Upper lobe of right lung (tissue), 1 donor: ENCODE measurements at regions not wholly inside any gene's neighbourhood (a gene's known extent, or its start where the extent isn't known, plus 50 kb on each side); places are given as distances from the start of the nearest gene placed in this dataset.
"Not testable (repeated sequence)": the region's sequence is repeated elsewhere in the genome, so short reads cannot be mapped to it uniquely, and the experiment has no call there.

Experiments used
- ATAC-seq: fragments of 200-7000 bp; cut with Tn5 transposase; one replicate; pipeline ENCODE4 v1.9.1; 2020; ENCODE audit warnings: mild to moderate bottlenecking, moderate library complexity
- DNase-seq: peaks from one replicate; pipeline ENCODE4 v3.0.0-alpha.2; 2020
- H3K27ac ChIP-seq: fragments of 200-600 bp; one replicate; pipeline ENCODE4 v1.8.0; 2022
- H3K27me3 ChIP-seq: fragments of 200-600 bp; one replicate; pipeline ENCODE4 v1.8.0; 2022; ENCODE audit warnings: mild to moderate bottlenecking
- H3K36me3 ChIP-seq: fragments of 200-600 bp; one replicate; pipeline ENCODE4 v1.8.0; 2022
- H3K4me1 ChIP-seq: fragments of 200-600 bp; one replicate; pipeline ENCODE4 v1.8.0; 2022
- H3K4me3 ChIP-seq: fragments of 200-600 bp; one replicate; pipeline ENCODE4 v1.8.0; 2022; ENCODE audit warnings: mild to moderate bottlenecking
- H3K9me3 ChIP-seq: fragments of 200-600 bp; one replicate; pipeline ENCODE4 v1.8.0; 2022
- CTCF ChIP-seq: fragments of 200-600 bp; IDR thresholded peaks from one replicate; pipeline ENCODE4 v1.8.0; 2022; ENCODE audit warnings: antibody characterized with exemption
- intact Hi-C: fragments of 100-400 bp; cut with DNase I; formaldehyde crosslinking; loops from one replicate; pipeline ENCODE4 v1.11.0; 2022
- donor health status: DM: no; HTN: yes; CAD: no; lungs with severe emphysema.

- H3K36me3 ChIP-seq = no peaks in the 10 kb centered on the region
- DNase-seq (no peak), ATAC-seq (no peak)
- no peaks in the 10 kb centered on the region for H3K27me3 ChIP-seq
- no peak for TF ChIP-seq CTCF
- H3K4me1 ChIP-seq = no peaks in the 10 kb centered on the region
- H3K9me3 ChIP-seq = no peaks in the 10 kb centered on the region
- H3K4me3 ChIP-seq = no peak overlapping the region
- intact Hi-C loops = no loop called here
- no peak overlapping the region for H3K27ac ChIP-seq
Observed at GRCh38 chr13:80074143-80074752, 266.7 kb downstream of the SPRY2 start.

GRCh38 chr13:80072231-80072630, 268.7 kb downstream of the SPRY2 start:
- H3K27ac ChIP-seq = no peak overlapping the region
- ATAC-seq (no peak), DNase-seq (no peak)
- no peaks in the 10 kb centered on the region for H3K27me3 ChIP-seq
- H3K4me1 ChIP-seq = no peaks in the 10 kb centered on the region
- no peak overlapping the region for H3K4me3 ChIP-seq
- no peaks in the 10 kb centered on the region for H3K36me3 ChIP-seq
- no peak for TF ChIP-seq CTCF
- intact Hi-C loops = no loop called here
- H3K9me3 ChIP-seq = no peaks in the 10 kb centered on the region

GRCh38 chr13:80070024-80070703, 270.8 kb downstream of the SPRY2 start:
- ATAC-seq = peak; percentile 40
- intact Hi-C loops = no loop called here
- H3K27me3 ChIP-seq = no peaks in the 10 kb centered on the region
- no peak overlapping the region for H3K27ac ChIP-seq
- TF ChIP-seq CTCF = no peak
- H3K36me3 ChIP-seq = no peaks in the 10 kb centered on the region
- no peaks in the 10 kb centered on the region for H3K4me1 ChIP-seq
- no peak overlapping the region for H3K4me3 ChIP-seq
- H3K9me3 ChIP-seq = no peaks in the 10 kb centered on the region
- DNase-seq = no peak

- Histone ChIP-seq H3K36me3 (no peaks in the 10 kb centered on the region), H3K4me1 (no peaks in the 10 kb centered on the region), H3K4me3 (no peak overlapping the region), H3K9me3 (no peaks in the 10 kb centered on the region), H3K27ac (no peak overlapping the region), H3K27me3 (no peaks in the 10 kb centered on the region)
- TF ChIP-seq CTCF = no peak
- no peak for DNase-seq
- intact Hi-C loops = no loop called here
- ATAC-seq = no peak
Observed at GRCh38 chr13:80069374-80069773, 271.6 kb downstream of the SPRY2 start.

GRCh38 chr13:80065996-80066395, 274.9 kb downstream of the SPRY2 start:
- H3K9me3 ChIP-seq = no peaks in the 10 kb centered on the region
- H3K27ac ChIP-seq = no peak overlapping the region
- no peak for TF ChIP-seq CTCF
- ATAC-seq (no peak), DNase-seq (no peak)
- intact Hi-C loops = no loop called here
- no peaks in the 10 kb centered on the region for H3K4me1 ChIP-seq
- H3K4me3 ChIP-seq = no peak overlapping the region
- no peaks in the 10 kb centered on the region for H3K36me3 ChIP-seq
- no peaks in the 10 kb centered on the region for H3K27me3 ChIP-seq

GRCh38 chr13:80062416-80062815, 278.5 kb downstream of the SPRY2 start:
- H3K27ac ChIP-seq, H3K4me1 ChIP-seq, DNase-seq, intact Hi-C loops, H3K9me3 ChIP-seq, H3K36me3 ChIP-seq, ATAC-seq, H3K27me3 ChIP-seq, H3K4me3 ChIP-seq: not testable (repeated sequence)
